Stimulated activated CD4-positive, alpha-beta T cell treated with anti-CD3 and anti-CD28 coated beads, Interleukin-1b, Interleukin-23, amount 100 ng/mL, for 4 hours (primary cell): ENCODE measurements at regions not wholly inside any gene's neighbourhood (a gene's known extent, or its start where the extent isn't known, plus 50 kb on each side); places are given as distances from the start of the nearest gene placed in this dataset.

Experiments
- DNase-seq, 2 donors: peaks; one replicate each; pipeline ENCODE4 v3.0.0-alpha.2; 2020; ENCODE audit warnings: low read depth in 2 of 2

DNA sequence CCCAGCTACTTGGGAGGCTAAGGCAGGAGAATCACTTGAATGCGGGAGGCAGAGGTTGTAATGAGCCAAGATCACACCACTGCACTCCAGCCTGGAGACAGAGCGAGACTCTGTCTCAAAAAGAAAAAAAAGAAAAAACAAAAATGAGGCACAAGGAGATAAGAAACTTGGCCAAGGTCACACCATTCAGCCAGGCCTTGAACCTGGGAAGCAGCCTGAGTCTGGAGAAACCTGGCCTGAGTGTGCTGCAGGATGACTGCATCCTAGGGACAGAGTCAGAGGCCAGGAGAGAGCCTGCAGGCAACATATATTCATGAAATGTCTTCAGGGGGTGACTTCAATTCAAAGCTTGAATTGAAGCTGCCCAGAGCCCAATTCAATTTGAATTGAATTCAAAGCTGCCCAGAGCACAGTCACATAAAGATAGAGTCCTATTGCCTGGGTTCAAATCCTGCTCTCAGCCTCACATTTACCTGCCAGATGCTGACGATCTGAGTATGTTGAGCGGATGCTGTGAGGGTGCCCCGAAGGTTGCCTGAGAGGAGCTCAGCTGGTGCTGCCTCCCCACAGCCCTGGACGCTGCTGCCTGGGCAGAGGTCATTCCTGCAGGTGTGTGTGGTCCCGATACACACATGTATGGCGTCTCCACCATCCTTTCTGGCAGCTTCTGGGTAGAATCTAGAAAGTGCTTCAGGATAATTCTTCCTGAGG lies 307.7 kb downstream of the AJAP1 start:
- no peak for DNase-seq

GRCh38 chr1:4960782-4961475 lies 306.5 kb downstream of the AJAP1 start:
- DNase-seq, result no peak

DNA sequence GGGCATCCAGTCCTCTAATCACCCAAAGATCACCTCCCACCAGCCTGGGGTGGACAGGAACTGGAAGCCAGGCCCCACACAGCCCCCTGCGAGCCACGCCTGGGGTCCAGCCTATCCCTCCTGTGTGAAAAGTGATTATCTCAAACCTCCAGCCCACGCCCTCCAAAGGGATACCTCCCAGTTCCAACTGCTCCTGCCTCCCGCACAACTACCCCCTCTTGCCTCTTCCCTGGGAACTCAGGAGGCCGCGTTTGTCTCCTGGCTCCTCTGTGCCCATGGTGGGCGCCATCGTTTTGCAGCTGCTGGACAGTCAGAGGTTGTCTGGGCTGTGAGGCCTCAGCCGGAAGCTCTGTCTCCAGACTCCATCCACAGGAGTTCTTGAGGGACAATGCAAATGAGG lies 305.9 kb downstream of the AJAP1 start:
- no peak for DNase-seq

DNA sequence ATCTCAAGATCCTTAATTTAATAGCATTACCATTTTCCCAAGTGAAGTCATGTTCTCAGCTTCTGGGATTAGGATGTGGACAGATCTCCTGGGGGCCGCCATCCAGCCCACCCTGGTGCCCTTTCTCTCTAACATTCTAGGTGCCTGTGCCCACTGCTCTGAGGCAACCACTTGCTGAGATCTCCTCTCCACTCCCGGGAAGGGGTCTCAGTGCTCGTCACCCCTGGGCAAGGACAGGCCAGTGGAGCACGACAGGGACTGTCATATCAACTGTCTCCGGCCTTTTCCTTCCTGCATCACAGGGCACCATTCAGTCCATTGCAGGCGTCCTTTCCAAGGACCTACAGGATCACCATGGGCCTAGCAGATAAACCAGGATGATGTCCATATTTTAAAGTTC lies 304.8 kb downstream of the AJAP1 start:
- no peak for DNase-seq

- DNase-seq, result no peak
Measured at GRCh38 chr1:4957027-4957426, 302.6 kb downstream of the AJAP1 start.

DNA sequence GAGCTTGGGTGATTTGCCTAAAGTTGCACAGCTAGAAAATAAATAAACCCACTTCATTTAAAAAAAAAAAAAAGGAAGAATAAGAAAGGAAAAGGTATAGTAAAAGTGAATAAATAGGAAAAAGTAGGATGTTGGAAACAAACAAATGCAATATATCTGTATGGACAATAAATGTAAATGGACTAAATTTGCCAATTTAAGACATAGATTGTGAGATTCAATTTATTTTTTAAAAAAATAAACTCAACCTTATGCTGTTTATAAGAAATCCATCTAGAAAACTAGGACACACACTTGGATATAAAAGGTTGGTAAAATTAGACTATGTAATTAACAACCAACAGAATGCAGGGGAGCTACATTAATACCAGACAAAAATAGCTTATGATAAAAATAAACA lies 300.0 kb downstream of the AJAP1 start:
- no peak for DNase-seq

GRCh38 chr1:4951601-4952000 lies 297.2 kb downstream of the AJAP1 start:
- DNase-seq, result no peak

- no peak for DNase-seq
Measured at GRCh38 chr1:4946343-4946742, 291.9 kb downstream of the AJAP1 start.

GRCh38 chr1:4944911-4945310 lies 290.5 kb downstream of the AJAP1 start:
- DNase-seq, result no peak

GRCh38 chr1:4944072-4944471 lies 289.7 kb downstream of the AJAP1 start:
- no peak for DNase-seq

GRCh38 chr1:4939266-4939665 lies 284.9 kb downstream of the AJAP1 start:
- no peak for DNase-seq

GRCh38 chr1:4937876-4938534 lies 283.6 kb downstream of the AJAP1 start:
- no peak for DNase-seq

GRCh38 chr1:4935807-4936206 lies 281.4 kb downstream of the AJAP1 start:
- no peak for DNase-seq

- DNase-seq, result no peak
Measured at GRCh38 chr1:4933232-4933631, 278.8 kb downstream of the AJAP1 start.

DNA sequence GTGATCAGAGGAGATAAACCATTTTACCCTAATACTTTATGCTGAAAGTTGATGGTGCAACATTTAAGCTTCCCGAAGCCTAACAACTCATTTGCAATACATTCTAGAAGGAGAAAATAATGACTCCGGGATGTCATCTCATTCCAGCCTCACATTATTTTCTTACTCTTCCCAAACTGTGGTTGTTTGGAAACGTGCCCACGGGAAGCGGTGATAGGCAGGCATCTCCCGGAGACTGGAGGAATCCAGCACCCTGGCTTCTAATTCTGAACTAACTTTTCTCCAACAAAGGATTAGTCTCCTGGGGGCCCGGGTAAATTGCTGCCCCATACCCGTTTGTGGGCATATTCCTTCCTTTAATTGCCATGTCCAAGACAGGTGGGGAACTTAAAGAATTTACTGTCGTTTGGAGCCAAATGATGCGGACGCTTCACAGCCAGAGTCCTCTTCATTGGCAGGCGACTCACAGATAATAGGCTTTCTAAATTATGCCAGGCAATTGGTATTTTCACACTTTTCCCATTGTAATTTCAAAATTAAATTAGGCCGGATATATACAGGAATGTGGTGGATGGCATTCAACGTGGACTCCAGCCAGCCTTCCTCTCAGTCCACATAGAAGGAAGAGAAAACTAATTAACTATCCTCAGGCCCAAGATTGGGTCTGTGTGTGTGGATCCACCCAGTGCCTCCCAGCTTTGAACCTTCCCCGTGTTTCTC lies 278.1 kb downstream of the AJAP1 start:
- DNase-seq, result no peak

- no peak for DNase-seq
Measured at GRCh38 chr1:4931486-4931885, 277.1 kb downstream of the AJAP1 start.

DNA sequence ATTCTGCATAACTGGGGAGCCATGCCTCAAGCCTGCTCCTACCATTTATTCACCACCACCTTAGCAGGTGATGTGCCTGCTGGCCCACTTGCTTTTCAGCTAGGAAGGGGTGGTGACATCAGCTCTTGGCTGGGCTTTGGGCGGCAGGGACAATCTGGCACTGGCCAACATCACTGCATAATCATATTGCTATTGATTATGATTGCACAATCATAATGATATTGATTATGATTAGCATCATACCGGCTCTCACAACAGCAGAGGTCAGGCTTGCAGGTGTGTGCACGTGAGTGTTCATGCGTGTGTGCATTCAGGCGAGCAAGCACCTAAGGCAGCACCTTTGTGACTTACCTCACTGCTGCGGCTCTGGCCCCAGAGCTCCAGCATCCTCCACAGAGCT lies 273.8 kb downstream of the AJAP1 start:
- no peak for DNase-seq

- no peak for DNase-seq
Measured at GRCh38 chr1:4924356-4924755, 269.9 kb downstream of the AJAP1 start.

- DNase-seq, result no peak
Measured at GRCh38 chr1:4916610-4917009, 262.2 kb downstream of the AJAP1 start.

DNA sequence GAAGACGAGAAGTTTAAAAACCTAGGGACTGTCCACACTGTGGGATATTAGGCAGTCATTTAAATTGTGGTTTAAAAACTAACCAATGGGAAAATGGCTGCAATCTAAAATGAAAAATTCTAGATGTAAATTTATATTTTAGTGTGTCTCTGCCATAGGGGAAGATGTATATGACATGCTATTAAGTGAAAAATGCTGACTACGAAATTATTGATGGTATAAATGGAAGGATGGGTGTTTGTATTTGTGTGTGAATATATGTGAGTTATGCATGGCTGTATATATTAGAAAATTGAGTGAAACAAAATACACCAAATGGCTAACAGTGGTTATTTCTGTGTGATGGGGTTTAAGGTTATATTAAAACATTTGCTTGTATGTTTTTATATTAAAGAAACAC lies 260.7 kb downstream of the AJAP1 start:
- no peak for DNase-seq

DNA sequence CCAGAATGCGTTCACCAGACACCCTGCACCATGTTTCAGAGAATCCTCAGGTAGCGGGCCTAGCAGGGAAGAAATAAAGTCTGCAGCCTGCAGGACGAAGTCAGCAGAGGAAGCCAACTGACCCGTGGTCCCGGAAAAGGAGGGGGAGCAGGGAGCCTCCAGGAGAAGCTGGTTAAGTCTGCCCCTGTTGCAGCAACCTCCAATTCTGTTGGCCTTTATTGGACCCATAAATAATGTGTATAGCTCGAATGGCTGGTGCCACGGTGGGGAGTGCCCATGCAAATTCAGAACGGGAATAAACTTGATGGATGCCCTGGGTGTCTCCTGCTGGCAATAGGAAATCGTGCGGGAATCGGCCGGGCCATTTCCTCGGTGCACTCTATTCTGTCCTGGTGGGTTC lies 254.1 kb downstream of the AJAP1 start:
- DNase-seq, result no peak

DNA sequence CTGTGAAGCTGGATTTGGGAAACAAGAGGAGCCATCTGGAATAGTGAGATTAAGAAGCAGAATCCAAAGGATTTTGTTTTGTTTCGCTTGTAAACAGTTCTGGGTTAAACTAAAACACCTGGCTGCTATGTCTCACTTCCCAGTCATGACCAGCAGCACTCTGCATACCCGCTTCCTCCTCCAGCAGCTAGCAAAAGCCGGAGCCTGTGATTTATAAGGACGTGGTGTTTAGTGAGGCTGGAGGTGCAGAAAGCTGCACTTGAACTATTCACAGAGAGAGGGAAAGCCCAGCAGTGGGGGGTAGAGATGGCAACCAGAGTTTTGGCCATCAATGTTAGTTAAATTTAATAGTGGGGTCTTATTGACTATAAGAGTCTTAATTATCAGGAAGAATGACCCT lies 240.2 kb downstream of the AJAP1 start:
- no peak for DNase-seq

GRCh38 chr1:4880626-4881025 lies 226.2 kb downstream of the AJAP1 start:
- DNase-seq, result no peak
